Esophagus squamous epithelium (tissue), 5 donors: ENCODE measurements at regions not wholly inside any gene's neighbourhood (a gene's known extent, or its start where the extent isn't known, plus 50 kb on each side); places are given as distances from the start of the nearest gene placed in this dataset.

Source experiments
- DNase-seq: peaks from one replicate; lab custom pipeline; 2025; lab: John Stamatoyannopoulos, UW
- H3K27ac ChIP-seq, 4 donors: fragments of 200-600 bp; sonication (generic); one replicate each; pipeline ENCODE4 v1.5.1; 2016 to 2019; ENCODE audit warnings: mild to moderate bottlenecking in 1 of 4
- H3K27me3 ChIP-seq, 4 donors: fragments of 200-600 bp; sonication (generic); 1 replicate in 3 of 4; 2 replicates in 1 of 4; pipeline versions ENCODE4 v1.5.1 to v1.6.0; 2017 to 2021; ENCODE audit warnings: antibody characterized with exemption in 1 of 4
- H3K36me3 ChIP-seq, 3 donors: fragments of 200-600 bp; sonication (generic); one replicate each; pipeline ENCODE4 v1.5.1; 2016 to 2019
- H3K4me1 ChIP-seq, 3 donors: fragments of 200-600 bp; sonication (generic); one replicate each; pipeline ENCODE4 v1.5.1; 2017 to 2019
- H3K4me3 ChIP-seq, 4 donors: fragments of 200-600 bp; sonication (generic); 1 replicate in 3 of 4; 2 replicates in 1 of 4; pipeline ENCODE4 v1.5.1; 2016 to 2019; ENCODE audit warnings: mild to moderate bottlenecking in 2 of 4, moderate library complexity in 1 of 4
- H3K9me3 ChIP-seq, 3 donors: fragments of 200-600 bp; sonication (generic); one replicate each; pipeline ENCODE4 v1.5.1; 2016 to 2019
- CTCF ChIP-seq, 6 experiments: fragments of 450-650 bp in 4 of 6; fragments of 200-600 bp in 2 of 6; sonication (generic) in 2 of 6; IDR thresholded peaks; one replicate each; pipeline ENCODE4 v1.5.1; 2016 to 2019; ENCODE audit warnings: antibody characterized with exemption in 6 of 6, mild to moderate bottlenecking in 4 of 6, moderate library complexity in 4 of 6
- POLR2A ChIP-seq, 4 donors: fragments of 450-650 bp; IDR thresholded peaks; one replicate each; pipeline ENCODE4 v1.6.1; 2017; ENCODE audit warnings: antibody characterized with exemption in 4 of 4, mild to moderate bottlenecking in 4 of 4, moderate library complexity in 3 of 4
- WGBS, 2 donors: methylation state at CpG; one replicate each; pipeline ENCODE4 v1.1.5; 2018; 5-methylcytosine and 5-hydroxymethylcytosine counted together
- intact Hi-C: fragments of 100-400 bp; cut with DNase I; formaldehyde crosslinking; loops from one replicate; pipeline ENCODE4 v1.15.0; 2022
- donor health status: DM: yes; HTN: yes; CAD: no.

DNA sequence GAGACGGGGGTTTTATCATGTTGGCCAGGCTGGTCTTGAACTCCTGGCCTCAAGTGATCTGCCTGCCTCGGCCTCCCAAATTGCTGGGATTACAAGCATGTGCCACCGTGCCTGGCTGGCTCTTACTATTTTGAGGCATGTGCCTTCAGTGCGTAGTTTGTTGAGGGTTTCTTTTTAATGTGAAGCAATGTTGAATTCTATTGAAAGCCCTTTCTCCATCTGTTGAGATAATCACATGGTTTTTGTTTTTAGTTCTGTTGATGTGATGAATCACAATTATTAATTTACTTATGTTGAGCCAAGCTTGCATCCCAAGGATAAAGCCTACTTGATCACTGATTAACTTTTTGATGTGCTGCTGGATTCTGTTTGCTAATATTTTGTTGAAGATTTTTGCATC is 290.9 kb downstream of the KCNRG start:
- TF ChIP-seq POLR2A (IDR thresholded peaks at IDR 0.05) (no peak), CTCF (IDR thresholded peaks at IDR 0.05) (no peak)
- intact Hi-C loops = no loop called here
- no peak overlapping the region for H3K4me3 ChIP-seq
- H3K27ac ChIP-seq = no peak overlapping the region
- peaks cover 0 to 4% (median 0%) of the 10 kb centered on the region in 4 donors for H3K27me3 ChIP-seq
- WGBS, 2 donors = 65 to 79% methylated on average over 4 of the region's 4 CpGs
- DNase-seq = no peak
- H3K36me3 ChIP-seq = no peaks in the 10 kb centered on the region
- peaks cover 5 to 23% (median 15%) of the 10 kb centered on the region in 3 donors for H3K4me1 ChIP-seq
- H3K9me3 ChIP-seq = no peaks in the 10 kb centered on the region

- Histone ChIP-seq H3K27ac (no peak overlapping the region), H3K4me3 (no peak overlapping the region), H3K36me3 (no peaks in the 10 kb centered on the region), H3K9me3 (no peaks in the 10 kb centered on the region), H3K4me1 (peaks cover 5 to 23% (median 15%) of the 10 kb centered on the region in 3 donors), H3K27me3 (peaks cover 0 to 4% (median 0%) of the 10 kb centered on the region in 4 donors)
- WGBS, 2 donors = 23 to 32% methylated on average over 2 of the region's 2 CpGs
- TF ChIP-seq CTCF (IDR thresholded peaks at IDR 0.05) (no peak), POLR2A (IDR thresholded peaks at IDR 0.05) (no peak)
- no peak for DNase-seq
- intact Hi-C loops = no loop called here
Measured at GRCh38 chr13:50309318-50309717, 294.1 kb downstream of the KCNRG start.

- peaks cover 0 to 4% (median 0%) of the 10 kb centered on the region in 4 donors for H3K27me3 ChIP-seq
- WGBS, 2 donors = 53 to 56% methylated on average over 7 of the region's 7 CpGs
- DNase-seq = no peak
- intact Hi-C loops = no loop called here
- no peak overlapping the region for H3K27ac ChIP-seq
- H3K4me3 ChIP-seq = no peak overlapping the region
- no peaks in the 10 kb centered on the region for H3K9me3 ChIP-seq
- peaks cover 5 to 23% (median 15%) of the 10 kb centered on the region in 3 donors for H3K4me1 ChIP-seq
- TF ChIP-seq CTCF (IDR thresholded peaks at IDR 0.05) (no peak), POLR2A (IDR thresholded peaks at IDR 0.05) (no peak)
- H3K36me3 ChIP-seq = no peaks in the 10 kb centered on the region
Measured at GRCh38 chr13:50309882-50310594, 294.8 kb downstream of the KCNRG start.

GRCh38 chr13:50310734-50311133 is 295.5 kb downstream of the KCNRG start:
- Histone ChIP-seq H3K4me3 (no peak overlapping the region), H3K27ac (no peak overlapping the region), H3K4me1 (peaks cover 5 to 23% (median 15%) of the 10 kb centered on the region in 3 donors), H3K36me3 (no peaks in the 10 kb centered on the region), H3K9me3 (no peaks in the 10 kb centered on the region), H3K27me3 (peaks cover 0 to 4% (median 0%) of the 10 kb centered on the region in 4 donors)
- DNase-seq = no peak
- WGBS, 2 donors = 88 to 90% methylated on average over 6 of the region's 6 CpGs
- intact Hi-C loops = no loop called here
- TF ChIP-seq CTCF (IDR thresholded peaks at IDR 0.05) (no peak), POLR2A (IDR thresholded peaks at IDR 0.05) (no peak)

DNA sequence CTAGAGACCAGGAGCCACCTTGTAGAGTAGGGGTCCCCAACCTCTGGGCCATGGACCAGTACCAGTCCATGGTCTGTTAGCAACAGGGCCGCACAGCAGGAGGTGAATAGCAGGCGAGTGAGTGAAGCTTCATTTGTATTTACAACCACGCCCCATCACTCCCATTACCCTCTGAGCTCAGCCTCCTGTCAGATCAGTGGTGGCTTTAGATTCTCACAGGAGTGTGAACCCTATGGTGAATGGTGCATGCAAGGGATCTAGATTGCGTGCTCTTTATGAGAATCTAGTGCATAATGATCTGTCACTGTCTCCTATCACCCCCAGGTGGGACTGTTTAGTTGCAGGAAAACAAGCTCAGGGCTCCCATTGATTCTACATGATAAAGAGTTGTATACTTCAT is 303.6 kb downstream of the KCNRG start:
- H3K36me3 ChIP-seq = no peaks in the 10 kb centered on the region

More for the DNA sequence above, 303.6 kb downstream of the KCNRG start:
- Histone ChIP-seq H3K9me3 (no peaks in the 10 kb centered on the region), H3K27ac (no peak overlapping the region), H3K4me3 (no peak overlapping the region), H3K4me1 (peaks cover 0 to 6% (median 0%) of the 10 kb centered on the region in 3 donors), H3K27me3 (no peaks in the 10 kb centered on the region)
- 88 to 98% methylated on average over 4 of the region's 4 CpGs for WGBS, 2 donors
- intact Hi-C loops = no loop called here
- no peak for DNase-seq
- no peak for TF ChIP-seq CTCF (IDR thresholded peaks at IDR 0.05)
- no peak for TF ChIP-seq POLR2A (IDR thresholded peaks at IDR 0.05)
